ENCODE measurements at regions not wholly inside any gene's neighbourhood (a gene's known extent, or its start where the extent isn't known, plus 50 kb on each side); places are given as distances from the start of the nearest gene placed in this dataset.

DNA sequence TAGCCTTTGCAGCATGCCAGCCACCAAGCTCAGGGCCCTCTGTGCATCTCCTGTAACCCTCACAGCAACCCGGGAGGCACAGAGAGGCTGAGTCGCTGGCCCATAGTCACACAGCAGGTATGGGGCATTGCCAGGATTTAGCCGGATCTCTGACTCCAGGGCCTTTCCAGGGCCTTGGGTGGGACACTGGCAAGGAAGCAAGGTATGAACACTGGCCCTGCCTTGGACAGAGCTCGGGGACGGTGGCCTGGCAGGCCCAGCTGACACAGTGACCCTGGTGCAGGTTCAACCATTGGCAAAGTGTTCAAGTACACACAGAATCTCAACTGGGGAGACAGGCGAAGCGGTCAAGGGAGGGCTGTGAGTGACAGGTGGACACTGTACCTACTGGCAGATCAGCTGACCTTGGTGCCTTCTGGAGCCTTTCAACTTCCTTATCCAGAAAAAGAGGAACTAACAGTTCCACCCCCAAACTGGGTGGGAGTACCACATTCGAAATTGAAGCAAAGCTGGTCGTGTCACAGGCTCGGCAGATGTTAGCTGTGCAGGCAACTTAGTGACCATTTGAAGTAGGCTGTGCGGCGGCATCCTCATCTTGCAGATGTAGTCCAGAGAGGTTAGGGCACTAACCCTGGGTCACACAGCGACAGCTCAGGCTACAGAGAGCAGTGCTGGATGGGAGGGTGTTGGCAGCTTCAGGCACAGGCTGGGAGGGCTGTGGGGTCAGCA, 287.4 kb downstream of the SEC14L1 start:
- DNase-seq (ENCODE audit: low read depth), result no peak
- H3K27me3 ChIP-seq (ENCODE audit: control insufficient read depth, insufficient read depth, low read length), result no peaks in the 10 kb centered on the region
- H3K36me3 ChIP-seq (ENCODE audit: control insufficient read depth, insufficient read depth, low read length), result no peaks in the 10 kb centered on the region
- no peak for TF ChIP-seq CTCF (IDR thresholded peaks at IDR 0.05; ENCODE audit: insufficient read depth, low read length, poor library complexity, severe bottlenecking)
- no peak overlapping the region for H3K4me3 ChIP-seq (ENCODE audit: low read depth, low read length)

DNA sequence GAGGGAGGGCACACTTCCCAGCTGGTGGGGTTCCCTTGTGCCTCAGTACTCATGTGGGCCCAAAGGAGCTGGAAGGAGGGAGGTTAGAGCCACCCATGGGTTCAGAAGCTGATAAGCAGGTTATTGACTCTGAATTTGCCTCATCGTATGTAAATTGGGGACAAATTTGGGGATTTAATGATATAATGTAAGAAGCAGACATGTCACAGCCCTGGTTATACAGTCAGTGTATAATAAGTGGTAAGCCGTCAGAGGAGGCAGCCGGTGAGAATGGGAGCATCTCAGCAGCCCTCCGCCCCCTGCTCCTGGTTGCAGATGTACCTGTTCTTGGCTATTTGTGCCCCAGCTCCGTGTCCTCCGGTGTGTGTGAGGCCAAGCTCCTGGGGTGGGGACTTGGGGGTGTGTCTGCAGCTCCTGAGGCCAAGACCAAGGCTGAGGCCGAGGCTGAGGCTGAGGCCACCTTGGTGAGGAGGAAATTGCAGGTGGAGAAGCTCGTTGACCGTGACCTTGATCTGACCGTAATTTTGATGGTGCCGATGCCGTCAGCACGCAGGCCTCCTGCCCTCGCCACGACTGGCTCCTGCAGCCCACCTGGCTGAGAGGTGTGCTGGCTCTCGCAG, 288.1 kb downstream of the SEC14L1 start:
- no peak for DNase-seq (ENCODE audit: low read depth)
- TF ChIP-seq CTCF (IDR thresholded peaks at IDR 0.05; ENCODE audit: insufficient read depth, low read length, poor library complexity, severe bottlenecking), result no peak

DNA sequence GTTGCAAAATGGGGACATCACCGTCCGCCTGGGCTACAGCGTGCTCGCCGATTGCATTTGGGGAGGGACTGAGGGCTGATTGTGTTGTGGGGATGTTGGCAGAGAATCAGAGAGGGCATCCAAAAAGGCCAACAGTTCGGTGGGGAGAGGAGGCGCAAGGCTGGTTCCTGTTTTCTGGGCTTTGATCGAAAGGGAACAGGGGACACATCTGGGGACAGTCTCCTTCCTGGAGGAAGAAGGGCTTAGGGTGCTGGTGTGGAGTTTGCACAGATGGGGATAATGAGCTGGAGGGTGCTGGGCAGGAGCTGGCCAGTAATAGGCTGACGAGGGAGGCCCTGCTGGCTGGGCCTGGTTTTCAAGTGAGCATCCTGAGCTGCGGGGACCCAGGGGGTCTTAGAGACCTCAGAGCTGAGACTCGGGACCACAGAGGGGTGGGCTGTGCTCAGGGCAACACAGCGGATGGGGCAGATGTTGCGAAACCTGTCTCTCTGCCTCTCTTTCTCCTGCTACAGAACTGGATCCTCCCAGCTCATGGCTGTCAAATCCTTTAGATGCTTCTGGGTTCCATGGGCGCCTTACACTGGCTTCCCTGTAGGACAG, 288.7 kb downstream of the SEC14L1 start:
- Histone ChIP-seq H3K27me3 (ENCODE audit: control insufficient read depth, insufficient read depth, low read length) (no peaks in the 10 kb centered on the region), H3K4me3 (ENCODE audit: low read depth, low read length) (no peak overlapping the region), H3K36me3 (ENCODE audit: control insufficient read depth, insufficient read depth, low read length) (no peaks in the 10 kb centered on the region)
- no peak for TF ChIP-seq CTCF (IDR thresholded peaks at IDR 0.05; ENCODE audit: insufficient read depth, low read length, poor library complexity, severe bottlenecking)
- no peak for DNase-seq (ENCODE audit: low read depth)

More for the DNA sequence above, 288.1 kb downstream of the SEC14L1 start:
- Histone ChIP-seq H3K27me3 (ENCODE audit: control insufficient read depth, insufficient read depth, low read length) (no peaks in the 10 kb centered on the region), H3K36me3 (ENCODE audit: control insufficient read depth, insufficient read depth, low read length) (no peaks in the 10 kb centered on the region), H3K4me3 (ENCODE audit: low read depth, low read length) (no peak overlapping the region)

DNA sequence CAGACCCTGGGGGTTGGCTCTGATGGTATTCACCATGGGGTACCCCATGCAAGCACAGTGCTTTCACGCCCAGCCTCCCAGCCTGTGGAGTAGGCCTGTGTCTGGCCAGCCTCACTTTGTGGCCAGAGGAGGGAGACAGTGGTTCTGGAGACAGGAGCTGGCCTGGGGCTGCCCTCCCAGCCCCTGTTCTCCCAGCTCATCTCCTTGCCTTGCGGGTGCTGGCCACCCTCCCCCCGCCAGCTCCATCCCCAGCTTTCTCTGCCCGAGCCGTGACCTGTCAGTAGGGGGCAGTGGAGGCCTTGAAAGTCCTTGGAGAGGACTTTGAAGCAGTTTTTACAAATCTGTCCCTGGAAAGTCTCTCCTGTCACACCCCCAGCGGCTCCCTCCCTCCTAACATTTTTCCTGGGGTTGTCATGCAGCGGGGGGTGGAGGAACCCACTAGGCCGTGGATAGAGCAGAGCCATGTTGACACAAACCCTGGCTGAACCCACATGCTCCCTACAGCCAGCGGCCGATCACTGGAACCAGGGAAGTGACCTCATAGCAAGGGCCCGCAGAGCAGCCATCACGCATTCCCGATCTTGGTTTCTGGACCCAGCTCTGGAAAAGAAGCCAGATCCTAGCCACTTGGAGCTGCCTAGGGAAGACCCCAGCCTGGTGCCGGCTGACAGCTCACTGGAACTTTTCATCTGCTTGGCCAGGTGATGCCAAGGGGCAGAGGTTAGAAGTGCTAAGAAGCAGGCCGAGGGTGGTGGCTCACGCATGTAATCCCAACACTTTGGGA, 289.4 kb downstream of the SEC14L1 start:
- Histone ChIP-seq H3K36me3 (ENCODE audit: control insufficient read depth, insufficient read depth, low read length) (no peaks in the 10 kb centered on the region), H3K4me3 (ENCODE audit: low read depth, low read length) (no peak overlapping the region), H3K27me3 (ENCODE audit: control insufficient read depth, insufficient read depth, low read length) (no peaks in the 10 kb centered on the region)
- TF ChIP-seq CTCF (IDR thresholded peaks at IDR 0.05; ENCODE audit: insufficient read depth, low read length, poor library complexity, severe bottlenecking), result peak; percentile 88
- peak; percentile 92 for DNase-seq (ENCODE audit: low read depth)

GRCh38 chr17:77432034-77432661, 291.4 kb downstream of the SEC14L1 start:
- no peak for DNase-seq (ENCODE audit: low read depth)
- H3K36me3 ChIP-seq (ENCODE audit: control insufficient read depth, insufficient read depth, low read length), result no peaks in the 10 kb centered on the region
- no peak for TF ChIP-seq CTCF (IDR thresholded peaks at IDR 0.05; ENCODE audit: insufficient read depth, low read length, poor library complexity, severe bottlenecking)
- H3K27me3 ChIP-seq (ENCODE audit: control insufficient read depth, insufficient read depth, low read length), result no peaks in the 10 kb centered on the region
- H3K4me3 ChIP-seq (ENCODE audit: low read depth, low read length), result no peak overlapping the region
